Stimulated activated CD4-positive, alpha-beta T cell treated with anti-CD3 and anti-CD28 coated beads, TNF-alpha, amount 100 ng/mL, for 48 hours (primary cell): ENCODE measurements at regions not wholly inside any gene's neighbourhood (a gene's known extent, or its start where the extent isn't known, plus 50 kb on each side); places are given as distances from the start of the nearest gene placed in this dataset.

Experiments
- DNase-seq, 3 donors: peaks; one replicate each; pipeline ENCODE4 v3.0.0-alpha.2; 2020; ENCODE audit warnings: low read depth in 3 of 3

DNA sequence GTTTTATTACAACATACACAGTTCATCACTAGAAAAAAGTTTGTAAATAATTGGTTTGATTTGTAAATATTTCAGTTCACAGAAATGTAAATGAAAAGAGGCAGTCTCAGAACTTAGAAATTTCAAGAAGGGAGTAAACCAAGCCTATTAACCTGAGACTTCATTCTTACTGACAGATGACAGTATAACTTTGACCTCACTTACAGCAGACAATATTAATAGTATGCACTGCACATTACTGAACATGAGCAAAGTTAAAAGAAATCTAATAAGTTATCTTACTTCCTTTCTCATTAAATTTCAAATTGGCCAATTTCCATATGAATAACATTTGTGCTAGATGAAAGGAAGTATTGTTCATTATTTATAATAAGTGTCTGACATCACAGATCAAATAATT is 235.8 kb downstream of the SLC6A15 start:
- DNase-seq, result no peak

DNA sequence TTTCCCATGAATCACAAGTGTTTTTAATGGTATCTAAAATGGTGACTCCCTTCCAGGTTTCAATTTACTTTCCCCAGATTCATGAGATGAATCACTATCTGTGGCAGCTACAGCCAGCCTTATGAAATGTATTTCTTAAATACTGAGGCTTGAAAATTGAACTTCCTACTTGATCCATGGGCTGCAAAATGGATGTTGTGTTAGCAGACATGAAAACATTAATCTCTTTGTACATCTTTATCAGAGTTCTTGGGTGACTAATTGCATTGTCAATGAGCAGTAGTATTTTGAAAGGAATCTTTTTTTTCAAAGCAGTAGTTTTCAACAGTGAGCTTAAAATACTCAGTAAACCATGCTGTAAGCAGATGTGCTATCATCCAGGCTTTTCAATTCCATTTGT is 250.8 kb downstream of the SLC6A15 start:
- DNase-seq, result no peak

DNA sequence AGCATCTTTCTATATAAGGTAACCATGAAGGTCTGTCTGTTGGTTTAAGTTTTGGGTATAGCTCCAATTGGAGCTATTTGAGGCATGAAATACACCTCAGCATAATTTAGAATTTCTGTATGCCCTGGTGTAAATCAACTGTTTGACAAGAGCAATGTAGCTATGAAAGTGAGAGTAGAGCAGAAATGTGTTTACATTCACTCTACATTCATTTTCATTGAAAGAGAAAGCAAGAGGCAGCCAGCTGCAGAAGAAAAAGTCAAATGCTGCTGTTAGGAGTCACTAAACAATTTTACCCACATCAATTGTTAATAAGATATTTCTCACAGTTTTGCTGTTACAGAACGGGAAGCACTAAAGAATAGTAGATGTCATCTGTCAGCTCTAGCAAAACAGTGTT is 252.5 kb downstream of the SLC6A15 start:
- no peak for DNase-seq

DNA sequence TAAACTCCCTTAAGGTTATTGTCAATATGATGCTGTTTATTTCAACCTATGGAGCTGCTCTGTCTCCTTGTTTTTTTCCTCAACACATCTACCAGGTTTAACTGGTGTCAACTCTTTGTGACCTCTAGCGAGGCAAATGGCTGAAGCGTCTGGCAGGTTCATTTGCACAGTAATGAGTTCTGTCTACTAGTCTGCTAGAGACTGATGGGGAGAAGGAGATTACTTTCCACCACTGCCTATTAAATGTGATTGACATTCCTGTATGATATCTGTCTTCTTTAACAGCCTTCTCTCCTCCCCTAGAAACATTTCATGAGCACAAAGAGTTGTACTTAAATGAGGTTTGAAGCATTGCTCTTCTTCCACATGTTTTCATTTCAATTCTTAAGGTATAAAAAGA is 253.7 kb downstream of the SLC6A15 start:
- DNase-seq, result no peak

DNA sequence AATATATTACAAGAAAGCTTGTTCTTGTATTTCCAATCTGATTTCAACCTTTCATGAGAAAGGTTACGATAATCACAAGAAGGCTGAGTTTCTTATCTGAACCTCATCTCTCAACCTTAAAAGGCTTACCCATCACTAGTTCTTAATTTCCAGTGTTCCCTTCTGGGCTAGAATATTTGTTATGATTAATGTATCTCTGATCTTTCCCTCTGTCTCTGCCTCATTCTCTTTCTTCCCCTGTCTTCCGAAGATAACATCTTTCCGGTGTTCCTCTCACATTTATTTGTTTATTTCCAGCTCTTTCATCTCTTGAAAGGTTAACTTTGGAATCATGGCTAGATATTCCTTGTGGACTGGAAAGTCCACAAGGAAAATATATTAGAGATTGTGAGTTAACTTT is 255.9 kb downstream of the SLC6A15 start:
- DNase-seq, result no peak

DNA sequence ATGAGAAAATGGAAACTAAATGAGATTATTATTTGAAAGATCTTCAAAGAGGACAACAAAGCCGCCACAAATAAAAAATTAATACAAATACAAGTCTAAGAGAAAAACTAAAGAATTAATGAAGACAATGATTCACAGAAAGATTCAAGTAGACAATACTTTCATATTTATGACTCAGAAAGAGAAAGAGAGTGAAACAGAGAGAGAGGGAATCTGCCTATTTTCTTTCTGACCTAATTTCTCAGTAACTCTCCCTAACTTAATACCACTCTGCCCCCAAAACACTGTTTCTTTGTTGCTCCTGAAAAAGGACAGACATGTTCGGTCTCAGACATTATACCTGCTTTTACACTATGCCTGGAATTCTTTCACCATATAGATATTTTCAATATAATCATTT is 259.1 kb downstream of the SLC6A15 start:
- DNase-seq, result no peak

DNA sequence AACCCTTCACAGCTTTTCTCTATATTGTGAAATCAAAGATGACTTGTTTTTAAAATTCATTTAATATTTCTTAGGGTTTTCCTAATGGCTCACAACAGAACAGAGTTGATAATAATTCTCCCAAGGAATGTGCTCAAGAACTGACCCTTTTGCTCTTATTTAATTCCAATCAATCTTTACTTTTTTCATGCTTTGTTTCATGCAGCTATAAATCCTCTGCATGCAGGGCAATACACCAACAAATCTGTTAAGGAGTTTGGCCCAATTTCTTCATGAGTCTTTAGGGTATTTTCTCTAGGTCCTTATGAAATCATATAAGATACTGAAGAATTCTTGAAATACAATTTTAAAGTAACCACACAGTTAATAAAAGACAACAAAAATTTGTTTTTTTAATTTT is 264.2 kb downstream of the SLC6A15 start:
- DNase-seq, result no peak

DNA sequence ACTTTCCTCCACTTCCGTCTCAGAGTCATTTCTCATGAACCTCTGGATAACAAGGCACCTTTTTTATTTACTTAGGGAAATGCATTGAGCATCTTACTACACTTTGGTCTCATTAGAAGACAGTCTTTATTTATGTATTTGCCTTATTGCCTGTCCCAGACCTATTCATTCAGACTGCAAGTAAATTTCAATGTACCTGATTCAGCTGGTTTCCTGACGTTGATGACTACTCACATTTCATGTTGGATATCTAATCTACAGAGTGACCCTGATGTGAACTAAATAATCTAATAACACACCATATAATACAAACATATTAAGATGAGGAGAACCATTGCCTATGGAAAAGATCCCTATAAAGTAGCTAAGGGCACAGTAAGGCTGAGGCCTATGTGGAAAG is 267.7 kb downstream of the SLC6A15 start:
- DNase-seq, result no peak

DNA sequence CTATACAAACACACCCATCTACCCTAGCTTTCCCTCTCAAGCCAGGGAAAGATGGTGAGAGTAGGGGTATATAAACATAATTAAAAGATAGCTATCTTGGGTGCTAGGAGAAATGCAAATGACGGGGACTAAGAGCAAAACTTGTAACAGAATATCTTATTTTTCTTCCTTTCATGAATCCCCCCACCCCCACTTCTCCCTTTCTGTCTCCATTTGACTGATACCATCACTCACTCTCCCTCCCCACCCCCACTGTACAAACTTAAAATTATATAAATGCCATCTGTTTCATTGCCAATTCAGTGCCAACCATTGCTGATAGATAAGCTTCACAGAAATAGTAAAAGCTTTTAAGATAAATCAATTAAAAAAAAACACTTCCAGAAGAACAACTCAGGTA is 268.6 kb downstream of the SLC6A15 start:
- no peak for DNase-seq

DNA sequence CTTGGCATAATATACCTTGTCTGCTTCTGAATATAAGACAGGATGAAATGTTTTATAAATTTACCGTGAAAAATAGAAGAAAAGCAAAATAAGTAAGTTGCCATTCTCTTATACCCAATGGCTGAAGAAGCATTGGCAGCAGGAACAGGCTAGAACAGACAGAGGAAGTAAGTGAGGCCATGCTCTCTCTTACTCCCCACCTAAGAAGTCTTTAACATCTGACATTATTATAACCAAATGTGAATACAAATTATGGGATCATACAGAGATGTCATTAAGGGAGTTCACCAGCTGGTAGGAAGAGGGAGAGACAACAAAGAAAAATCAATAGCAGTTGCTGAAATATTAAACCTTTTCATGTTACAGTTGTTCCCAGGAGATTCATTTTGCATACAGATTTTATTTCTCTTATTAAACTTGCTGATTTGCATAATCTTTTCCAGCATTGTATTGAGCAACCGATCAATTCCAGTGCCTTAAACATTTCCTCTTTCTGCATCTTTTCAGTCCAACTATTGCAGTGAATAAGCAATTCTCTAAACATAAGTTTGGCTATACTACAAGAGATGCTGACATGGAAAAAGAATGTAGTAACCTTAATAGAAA is 270.6 kb downstream of the SLC6A15 start:
- DNase-seq, result no peak

DNA sequence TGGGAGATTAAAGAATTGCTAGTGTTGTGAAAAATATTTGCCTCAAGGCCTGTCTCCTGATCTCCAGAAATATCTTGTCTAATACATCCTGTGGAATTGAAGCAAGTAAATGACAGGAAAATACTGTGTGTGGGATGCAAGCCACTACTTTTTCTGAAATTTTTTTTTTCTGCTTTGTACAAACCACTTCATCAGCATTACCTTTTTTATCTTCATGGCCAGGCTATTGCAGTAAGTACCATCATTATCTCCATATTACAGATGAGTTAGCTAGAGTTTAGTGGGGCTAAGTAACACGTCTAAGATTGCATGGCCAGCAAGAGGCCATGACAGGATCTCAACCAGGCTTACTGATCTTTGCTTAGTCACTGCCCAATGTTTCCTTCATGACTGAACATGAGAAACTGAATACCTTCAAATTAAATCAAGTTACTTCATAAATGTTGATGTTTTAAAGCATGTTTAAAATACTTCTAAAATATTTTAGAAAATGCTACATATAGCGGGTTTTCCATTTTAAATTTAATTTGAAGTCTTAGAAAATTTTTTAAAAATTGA is 273.7 kb downstream of the SLC6A15 start:
- DNase-seq, result no peak

DNA sequence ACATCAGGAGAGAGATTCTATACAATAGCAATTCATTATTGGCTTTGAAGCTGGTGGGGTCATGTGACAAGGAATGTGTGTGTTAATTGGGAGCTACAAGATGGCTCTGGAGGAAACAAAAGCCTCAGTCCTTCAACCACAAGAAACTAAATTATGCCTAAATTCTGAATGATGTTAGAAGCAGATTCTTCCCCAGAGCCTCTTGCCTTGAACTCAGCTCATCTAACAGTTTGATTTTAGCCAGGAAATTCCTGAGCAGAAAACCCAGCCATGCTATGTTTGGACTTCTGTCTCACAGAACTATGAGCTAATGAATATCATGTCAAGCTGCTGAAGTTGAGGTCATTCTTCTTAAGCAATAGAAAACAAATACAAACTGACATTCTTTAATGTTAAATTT is 274.7 kb downstream of the SLC6A15 start:
- DNase-seq, result no peak

DNA sequence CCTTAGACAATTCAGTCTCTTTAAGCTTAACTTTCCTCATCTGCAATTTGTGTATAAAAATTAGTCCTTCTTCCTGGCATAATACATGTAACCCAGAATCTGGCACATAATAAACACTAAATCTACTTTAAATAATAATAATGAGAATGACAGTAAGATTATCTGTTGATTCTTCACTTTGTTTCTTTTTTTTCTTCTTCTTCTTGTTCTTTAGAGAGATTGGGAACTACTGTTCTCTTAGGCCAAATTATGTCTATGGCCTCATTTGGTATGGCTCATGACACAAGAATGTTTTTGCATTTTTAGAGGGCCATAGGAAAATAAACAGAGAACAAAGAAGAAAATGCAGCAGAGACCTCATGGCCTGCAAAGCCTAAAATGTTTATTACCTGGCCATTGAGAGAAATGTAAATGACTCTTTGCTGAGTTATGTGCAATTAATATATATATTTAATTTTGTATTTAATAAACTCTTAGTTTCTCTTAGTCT is 275.8 kb downstream of the SLC6A15 start:
- no peak for DNase-seq

DNA sequence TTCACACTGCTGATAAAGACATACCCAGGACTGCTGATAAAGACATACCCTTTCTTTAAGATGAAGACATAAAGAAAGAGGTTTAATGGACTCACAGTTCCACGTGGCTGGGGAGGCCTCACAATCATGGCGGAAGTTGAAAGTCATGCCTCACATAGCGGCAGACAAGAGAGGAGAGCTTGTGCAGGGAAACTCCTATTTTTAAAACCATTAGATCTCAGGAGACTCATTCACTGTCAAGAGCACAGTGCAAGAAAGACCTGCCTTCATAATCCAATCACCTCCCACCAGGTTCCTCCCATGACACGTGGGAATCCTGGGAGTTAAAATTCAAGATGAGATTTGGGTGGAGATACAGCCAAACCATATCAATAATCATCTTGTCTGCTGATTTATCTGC is 278.1 kb downstream of the SLC6A15 start:
- no peak for DNase-seq

DNA sequence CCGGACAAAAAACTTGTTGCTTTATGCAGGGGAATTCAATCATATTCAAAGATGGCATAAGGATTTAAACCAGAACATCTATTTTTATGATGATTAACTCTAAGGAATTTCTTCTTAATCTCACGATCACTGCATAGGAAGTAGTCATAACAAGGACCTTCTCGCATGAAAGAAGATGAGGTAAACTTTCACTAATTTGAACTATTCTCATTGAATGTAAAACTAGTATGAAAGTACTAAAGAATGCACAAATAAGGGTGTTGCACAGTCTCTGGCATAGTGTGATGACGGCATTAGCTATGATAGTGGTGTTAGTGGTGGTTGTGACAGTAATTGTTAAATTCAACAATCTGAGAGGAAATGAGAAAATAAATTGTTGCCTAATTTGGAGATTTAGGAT is 280.0 kb downstream of the SLC6A15 start:
- DNase-seq, result no peak

DNA sequence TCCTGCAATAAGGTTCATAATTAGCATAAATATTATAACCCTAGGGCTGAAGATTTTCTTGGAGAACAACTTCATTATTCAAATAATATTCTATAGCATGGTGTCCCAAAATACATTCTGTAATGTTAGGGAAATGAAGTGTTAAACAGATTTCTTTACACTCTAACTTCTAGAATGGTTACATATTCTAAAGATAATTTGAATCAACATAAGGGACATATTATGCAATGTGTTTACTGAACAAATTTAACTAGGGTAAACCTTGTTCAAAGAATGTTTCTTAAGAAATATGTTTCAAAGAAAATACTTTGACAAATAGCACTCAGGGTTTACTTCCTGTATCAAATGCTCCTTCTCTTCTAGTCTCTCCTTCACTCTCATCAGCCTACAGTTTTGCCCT is 281.6 kb downstream of the SLC6A15 start:
- no peak for DNase-seq

DNA sequence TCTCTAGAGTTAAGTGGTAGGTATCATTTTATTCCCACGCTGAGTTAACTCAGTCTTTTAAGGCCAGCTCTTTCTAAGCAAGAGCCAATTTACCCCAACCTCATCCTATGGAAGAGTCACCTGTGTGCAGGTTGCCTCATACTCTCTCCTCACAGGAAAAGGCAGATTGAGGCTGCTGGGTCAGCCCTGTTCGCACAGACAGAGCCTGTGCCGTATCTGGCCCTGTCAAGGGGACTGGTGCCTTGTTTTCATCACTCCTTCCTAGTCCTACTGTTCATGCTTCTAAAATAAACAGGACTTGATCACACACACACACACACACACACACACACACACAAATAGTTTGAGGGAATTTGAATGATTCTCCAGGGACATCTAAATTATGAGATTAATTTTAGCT is 285.0 kb downstream of the SLC6A15 start:
- no peak for DNase-seq

DNA sequence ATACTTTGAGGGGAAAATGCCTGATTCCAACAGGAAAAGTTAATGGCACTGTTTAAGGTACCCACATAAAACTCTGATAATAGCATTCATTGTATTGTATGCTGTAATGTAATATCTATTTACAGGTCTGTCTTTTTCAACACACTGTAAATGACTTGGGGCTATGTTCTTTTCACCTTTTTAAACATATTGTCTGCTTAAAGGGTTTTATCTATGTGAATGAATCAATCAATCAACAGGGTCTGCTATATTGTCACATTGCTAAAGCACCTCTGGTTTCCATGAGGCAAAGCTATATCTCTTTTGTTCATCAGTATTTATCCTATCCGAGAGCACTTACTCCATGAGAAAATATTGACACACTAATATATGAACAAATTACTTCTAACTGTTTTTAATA is 288.0 kb downstream of the SLC6A15 start:
- no peak for DNase-seq

DNA sequence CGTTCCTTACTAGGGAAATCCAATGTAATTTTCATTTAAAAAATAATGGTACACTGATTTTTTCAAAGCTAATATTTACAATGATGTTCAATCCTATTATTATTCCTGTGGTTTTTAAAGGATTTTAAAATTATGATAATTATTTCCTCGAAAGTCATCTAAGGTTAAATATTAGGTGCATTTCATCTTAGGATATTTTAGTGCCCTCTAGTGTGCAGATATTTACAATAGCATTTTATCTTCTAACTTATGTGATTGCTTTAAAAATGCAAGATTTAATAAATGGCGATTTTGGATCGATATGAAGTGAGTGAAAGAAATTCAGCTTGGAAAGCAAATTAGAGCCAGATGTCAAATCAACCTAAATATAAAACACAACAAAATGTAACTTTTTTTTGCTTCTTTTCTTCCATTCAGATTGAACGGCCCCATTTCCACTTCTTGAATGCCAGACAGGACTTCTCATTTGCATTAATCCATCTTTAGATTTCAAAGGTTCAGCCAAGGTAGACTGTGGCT is 293.5 kb downstream of the SLC6A15 start:
- DNase-seq, result no peak

DNA sequence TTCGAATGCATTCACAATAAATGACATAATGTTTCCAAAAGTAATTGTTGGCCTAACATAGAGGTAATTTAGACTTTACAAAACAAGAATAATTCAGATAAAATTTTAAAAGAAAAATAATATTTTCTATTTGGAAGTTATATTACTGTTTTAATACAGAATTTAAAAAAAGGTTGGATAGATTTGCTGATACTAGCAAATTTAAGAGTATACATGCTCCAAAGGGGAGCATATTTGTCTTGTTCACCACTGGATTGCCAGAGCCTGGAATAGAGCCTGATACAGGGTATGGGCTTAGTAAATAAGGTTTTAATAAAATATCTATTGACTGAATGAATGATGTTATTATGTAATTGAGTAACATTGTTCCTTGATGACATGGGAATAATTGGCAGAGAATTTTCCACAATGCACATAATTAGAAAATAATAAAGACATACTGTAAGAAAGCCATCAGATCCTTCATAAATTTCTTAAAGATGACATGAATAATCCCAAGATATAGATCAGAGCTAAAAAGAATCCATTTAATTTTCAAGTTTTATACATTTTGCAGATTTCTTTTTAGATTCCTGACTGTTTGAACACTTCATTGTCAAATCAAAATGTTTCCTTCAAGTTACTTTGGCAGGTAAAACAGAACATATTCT is 305.3 kb downstream of the SLC6A15 start:
- no peak for DNase-seq

DNA sequence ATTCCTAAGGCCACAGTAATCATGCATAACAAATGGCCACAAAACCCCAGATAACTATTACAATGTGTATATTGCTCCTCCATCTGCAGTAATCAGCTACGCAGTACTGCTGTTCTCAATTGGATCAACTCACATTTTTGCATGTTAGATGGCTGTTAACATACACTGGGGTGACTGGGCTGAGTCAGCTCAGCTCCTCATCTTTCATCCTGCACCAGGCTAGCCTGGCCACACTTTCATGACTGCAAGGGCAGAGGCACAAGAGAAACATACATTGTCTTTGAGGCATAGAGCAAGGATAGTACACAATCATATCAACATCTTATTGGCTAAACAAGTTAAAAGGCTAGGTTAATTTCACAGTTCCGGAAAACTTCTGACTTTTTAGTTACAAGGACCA is 306.6 kb downstream of the SLC6A15 start:
- no peak for DNase-seq

DNA sequence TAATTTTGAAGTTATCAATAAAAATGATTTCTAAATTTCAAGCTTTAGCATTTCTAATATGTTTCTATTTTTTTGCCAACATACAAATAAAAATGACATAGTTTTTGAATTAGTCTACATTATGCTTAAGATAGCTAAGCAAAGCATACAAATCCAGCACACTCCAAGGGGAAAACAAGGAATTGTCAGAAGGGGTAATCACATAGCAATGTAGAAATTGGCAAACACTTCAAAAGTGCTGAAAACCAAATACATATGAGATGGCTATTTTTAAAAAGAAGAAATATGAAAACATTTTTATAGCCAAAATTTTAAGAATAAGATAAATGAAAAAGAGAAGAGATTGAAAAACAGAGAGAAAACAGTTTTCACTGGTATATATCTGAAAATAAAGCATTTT is 308.0 kb downstream of the SLC6A15 start:
- DNase-seq, result no peak

DNA sequence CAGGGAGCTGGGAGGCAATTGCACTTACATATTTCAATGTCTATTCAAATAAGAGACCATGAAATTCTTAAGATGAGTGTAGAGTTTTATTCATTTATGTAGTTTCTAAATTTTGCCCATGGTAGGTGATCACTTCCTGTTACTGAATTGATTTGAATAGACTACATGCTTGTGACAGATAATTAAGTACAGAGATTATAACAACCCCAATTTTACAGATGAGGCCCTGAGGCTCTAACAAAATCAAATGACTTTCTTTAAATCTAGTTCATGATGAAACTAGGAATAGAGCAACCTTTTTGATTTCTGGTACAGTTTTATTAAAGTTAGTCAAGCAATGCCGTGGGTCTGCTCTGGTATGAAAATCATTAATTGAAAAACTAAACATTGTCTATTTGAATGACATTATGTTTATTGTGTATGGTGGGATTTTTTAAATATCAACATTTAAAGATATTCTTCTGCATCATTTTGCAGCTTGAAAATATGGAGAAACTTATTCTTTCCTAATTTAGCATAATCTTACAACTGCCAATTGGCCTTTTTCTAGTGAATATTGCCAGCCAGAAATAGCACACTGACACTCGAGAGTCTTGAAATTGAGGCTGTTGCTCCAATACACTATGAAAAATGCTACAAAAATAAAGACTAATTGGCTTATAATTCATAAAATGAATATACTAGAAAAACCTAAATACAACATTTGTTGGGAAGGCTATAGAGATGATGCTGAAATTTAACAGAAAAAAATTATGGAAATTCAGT is 308.9 kb downstream of the SLC6A15 start:
- DNase-seq, result no peak
